Caco-2 (cell line): ENCODE measurements at regions not wholly inside any gene's neighbourhood (a gene's known extent, or its start where the extent isn't known, plus 50 kb on each side); places are given as distances from the start of the nearest gene placed in this dataset.

Source experiments
- BruUV-seq: library from RNA; stranded (reverse); fragments of 400-500 nt; replicated peaks from 2 replicates; lab custom pipeline; 2021; lab: Mats Ljungman, UMichigan
- CTCF ChIA-PET: fragments of 300-600 bp; sonication (Branson Sonifier 250); formaldehyde crosslinking; loops from one replicate; lab custom pipeline; 2022; ENCODE audit warnings: antibody characterized with exemption; lab: Charles Lee
- POLR2A ChIA-PET: fragments of 300-600 bp; sonication (Branson Sonifier 250); formaldehyde crosslinking; loops from one replicate; lab custom pipeline; 2022; ENCODE audit warnings: antibody characterized with exemption; lab: Charles Lee
- DNase-seq, 2 experiments: peaks; one replicate each; pipeline versions ENCODE4 v3.0.0 to v3.0.0-alpha.2; 2020 to 2022
- H3K27me3 ChIP-seq: replicated peaks from 2 replicates; pipeline ENCODE4 v1.6.0; 2011; ENCODE audit warnings: low read length; ENCODE audit not compliant: control insufficient read depth, insufficient read depth
- H3K36me3 ChIP-seq: 2 replicates; pipeline ENCODE4 v1.5.1; 2011; ENCODE audit warnings: low read length; ENCODE audit not compliant: control insufficient read depth, insufficient read depth
- H3K4me1 ChIP-seq: fragments of 250-450 bp; sonication (Bioruptor Pico); 2 replicates; pipeline ENCODE4 v1.5.1; 2020; ENCODE audit warnings: mild to moderate bottlenecking
- H3K4me3 ChIP-seq: 2 replicates; pipeline ENCODE4 v1.5.1; 2011; ENCODE audit warnings: low read depth, mild to moderate bottlenecking, control low read depth, low read length
- H3K9me3 ChIP-seq: fragments of 250-450 bp; sonication (Bioruptor Pico); 2 replicates; pipeline ENCODE4 v1.5.1; 2020; ENCODE audit warnings: mild to moderate bottlenecking, moderate library complexity
- H3K27ac Mint-ChIP-seq: one replicate; pipeline ENCODE4 v1.8.0; 2022; ENCODE audit warnings: mixed read lengths; ENCODE audit not compliant: unreplicated experiment
- H3K27me3 Mint-ChIP-seq: one replicate; pipeline ENCODE4 v1.8.0; 2022; ENCODE audit warnings: mixed read lengths; ENCODE audit not compliant: insufficient read depth, unreplicated experiment
- H3K36me3 Mint-ChIP-seq: one replicate; pipeline ENCODE4 v1.8.0; 2022; ENCODE audit warnings: mild to moderate bottlenecking, mixed read lengths; ENCODE audit not compliant: insufficient read depth, unreplicated experiment
- H3K4me1 Mint-ChIP-seq: one replicate; pipeline ENCODE4 v1.8.0; 2022; ENCODE audit warnings: low read depth, mixed read lengths; ENCODE audit not compliant: unreplicated experiment
- H3K4me3 Mint-ChIP-seq: one replicate; pipeline ENCODE4 v1.8.0; 2022; ENCODE audit warnings: mild to moderate bottlenecking, moderate library complexity, mixed read lengths; ENCODE audit not compliant: unreplicated experiment
- H3K9me3 Mint-ChIP-seq: one replicate; pipeline ENCODE4 v1.8.0; 2022; ENCODE audit warnings: mixed read lengths; ENCODE audit not compliant: unreplicated experiment
- CTCF ChIP-seq, 2 experiments: fragments of 200-600 bp in 1 of 2; IDR thresholded peaks; 1 replicate in 1 of 2; 2 replicates in 1 of 2; pipeline versions ENCODE4 v1.5.1 to v1.8.0; 2011 to 2022; ENCODE audit warnings: antibody characterized with exemption in 1 of 2, control low read depth in 1 of 2, inconsistent platforms in 1 of 2, low read depth in 1 of 2, low read length in 1 of 2, mild to moderate bottlenecking in 1 of 2, moderate library complexity in 1 of 2; ENCODE audit not compliant: insufficient read depth in 1 of 2, severe bottlenecking in 1 of 2, unreplicated experiment in 1 of 2
- intact Hi-C: fragments of 100-400 bp; cut with micrococcal nuclease; formaldehyde crosslinking; loops from one replicate; pipeline ENCODE4 v1.10.0; 2022; ENCODE audit not compliant: unreplicated experiment

- CTCF ChIA-PET, result no interaction called here
- no peaks in the 10 kb centered on the region for H3K9me3 Mint-ChIP-seq
- H3K27ac Mint-ChIP-seq, result no peak overlapping the region
- H3K4me1 Mint-ChIP-seq, result no peaks in the 10 kb centered on the region
- TF ChIP-seq CTCF (IDR thresholded peaks at IDR 0.05; ENCODE audit: insufficient read depth in 1 of 2, low read depth in 1 of 2, low read length in 1 of 2, severe bottlenecking in 1 of 2, unreplicated experiment in 1 of 2), result no peak
- DNase-seq, result no peak
- no peaks in the 10 kb centered on the region for H3K9me3 ChIP-seq
- no TSS peak for BruUV-seq
- no peaks in the 10 kb centered on the region for H3K4me1 ChIP-seq
- POLR2A ChIA-PET, result no interaction called here
- H3K4me3 ChIP-seq, result no peak overlapping the region
- no peak overlapping the region for H3K4me3 Mint-ChIP-seq
- H3K27me3 Mint-ChIP-seq, result no peaks in the 10 kb centered on the region
- H3K36me3 Mint-ChIP-seq, result no peaks in the 10 kb centered on the region
- intact Hi-C loops, result no loop called here
- H3K27me3 ChIP-seq, result no peaks in the 10 kb centered on the region; the same call in 1 of the 2 replicates
- H3K36me3 ChIP-seq, result no peaks in the 10 kb centered on the region
Observed at GRCh38 chr1:22236900-22237299, 94.0 kb upstream of the WNT4 start.

- POLR2A ChIA-PET, result no interaction called here
Observed at GRCh38 chr1:22237433-22238093, 94.7 kb upstream of the WNT4 start.

More at GRCh38 chr1:22237433-22238093, 94.7 kb upstream of the WNT4 start:
- no peak overlapping the region for H3K4me3 ChIP-seq
- no peak overlapping the region for H3K27ac Mint-ChIP-seq
- TF ChIP-seq CTCF (IDR thresholded peaks at IDR 0.05; ENCODE audit: insufficient read depth in 1 of 2, low read depth in 1 of 2, low read length in 1 of 2, severe bottlenecking in 1 of 2, unreplicated experiment in 1 of 2), result no peak
- no peaks in the 10 kb centered on the region for H3K27me3 ChIP-seq
- H3K4me3 Mint-ChIP-seq, result no peak overlapping the region
- no peaks in the 10 kb centered on the region for H3K27me3 Mint-ChIP-seq
- H3K4me1 Mint-ChIP-seq, result no peaks in the 10 kb centered on the region
- CTCF ChIA-PET, result no interaction called here
- no peaks in the 10 kb centered on the region for H3K4me1 ChIP-seq
- peak in 1 of 2 experiments; percentile 22 for DNase-seq
- no peaks in the 10 kb centered on the region for H3K9me3 Mint-ChIP-seq
- H3K9me3 ChIP-seq, result no peaks in the 10 kb centered on the region
- H3K36me3 ChIP-seq, result no peaks in the 10 kb centered on the region
- BruUV-seq, result no TSS peak
- H3K36me3 Mint-ChIP-seq, result no peaks in the 10 kb centered on the region
- intact Hi-C loops, result no loop called here
